Fibroblast of skin of back (primary cell): ENCODE measurements at regions not wholly inside any gene's neighbourhood (a gene's known extent, or its start where the extent isn't known, plus 50 kb on each side); places are given as distances from the start of the nearest gene placed in this dataset.

Experiments used
- DNase-seq: peaks from one replicate; pipeline ENCODE4 v3.0.0-alpha.2; 2013

- DNase-seq = no peak
These were observed 485.2 kb downstream of the GABRG1 start for GRCh38 chr4:45638641-45639040.

DNA sequence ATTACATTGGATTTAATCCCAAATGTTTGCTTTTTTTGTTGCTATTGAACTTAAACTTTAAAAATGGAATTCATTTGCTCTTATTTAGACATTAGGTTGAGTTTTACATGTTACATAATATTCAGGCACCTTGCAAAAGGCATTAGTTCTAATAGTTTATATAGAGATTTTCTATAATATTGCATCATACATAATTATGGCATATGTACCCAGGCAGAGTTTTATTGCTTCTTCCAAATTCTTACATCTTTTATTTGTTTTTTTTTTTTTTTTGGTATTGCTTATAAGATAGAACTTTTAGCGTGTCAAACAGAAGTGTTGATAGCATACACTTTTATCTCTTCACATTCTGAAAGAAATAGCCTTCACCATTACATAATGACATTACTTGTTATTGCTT lies 487.7 kb downstream of the GABRG1 start:
- DNase-seq = no peak

GRCh38 chr4:45629717-45630116 lies 494.1 kb downstream of the GABRG1 start:
- no peak for DNase-seq

GRCh38 chr4:45621971-45622370 lies 501.9 kb downstream of the GABRG1 start:
- DNase-seq = peak; percentile 53

- no peak for DNase-seq
These were observed 503.0 kb downstream of the GABRG1 start for GRCh38 chr4:45620808-45621207.

- no peak for DNase-seq
These were observed 527.3 kb downstream of the GABRG1 start for GRCh38 chr4:45596379-45597101.

DNA sequence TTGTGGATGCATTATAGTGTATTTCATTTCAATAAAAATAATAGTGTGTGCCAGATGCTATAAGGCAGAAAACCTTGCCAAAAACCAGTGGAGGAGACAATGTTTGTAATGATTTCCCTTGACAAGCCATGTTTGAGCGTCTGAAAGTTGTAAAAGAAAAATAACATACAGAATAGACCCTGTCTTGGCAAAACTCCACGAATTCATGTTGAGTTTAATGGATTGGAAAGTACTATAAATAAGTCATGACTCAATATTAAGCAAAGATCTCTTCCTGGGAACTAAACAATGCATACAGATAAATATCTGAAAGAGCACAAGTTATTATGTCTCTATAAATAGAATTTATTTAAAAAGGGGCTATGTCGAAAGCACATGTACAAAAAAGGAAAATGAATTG lies 543.5 kb downstream of the GABRG1 start:
- no peak for DNase-seq

- no peak for DNase-seq
These were observed 545.0 kb downstream of the GABRG1 start for GRCh38 chr4:45578874-45579273.

DNA sequence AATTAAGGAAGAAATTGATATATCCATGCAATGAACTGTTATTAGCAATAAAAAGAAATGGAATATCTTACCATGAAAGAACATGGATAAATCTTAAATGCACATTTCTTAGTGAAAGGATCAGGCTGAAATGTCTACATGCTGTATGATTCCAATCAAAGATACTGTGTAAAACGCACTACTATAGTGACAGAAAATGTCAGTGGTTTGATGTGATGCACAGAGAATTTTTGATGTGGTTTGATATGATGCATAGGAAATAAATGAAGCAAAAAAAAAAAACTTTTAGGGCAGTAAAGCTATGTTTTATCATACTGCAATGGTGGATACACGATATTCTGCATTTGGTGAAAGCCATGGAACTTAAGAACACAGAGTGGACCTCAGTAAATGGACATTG lies 547.6 kb downstream of the GABRG1 start:
- no peak for DNase-seq

DNA sequence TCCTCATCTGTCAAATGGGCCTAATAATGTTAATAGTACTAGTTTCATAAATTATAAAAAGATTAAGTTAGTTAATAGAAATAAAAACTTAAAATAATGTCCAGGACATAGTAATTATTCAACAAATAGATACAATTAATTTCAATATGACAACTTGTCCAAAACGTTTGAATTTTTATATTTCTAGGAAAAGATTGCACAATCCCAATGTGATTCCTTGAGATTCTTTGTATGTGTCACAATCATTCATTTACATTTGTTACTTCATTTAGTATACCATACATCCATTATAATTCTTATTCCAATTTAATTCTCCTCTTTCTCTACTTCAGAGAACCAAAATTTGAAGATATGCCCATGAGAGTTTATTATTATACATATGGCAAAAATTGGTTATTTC lies 554.2 kb downstream of the GABRG1 start:
- no peak for DNase-seq

DNA sequence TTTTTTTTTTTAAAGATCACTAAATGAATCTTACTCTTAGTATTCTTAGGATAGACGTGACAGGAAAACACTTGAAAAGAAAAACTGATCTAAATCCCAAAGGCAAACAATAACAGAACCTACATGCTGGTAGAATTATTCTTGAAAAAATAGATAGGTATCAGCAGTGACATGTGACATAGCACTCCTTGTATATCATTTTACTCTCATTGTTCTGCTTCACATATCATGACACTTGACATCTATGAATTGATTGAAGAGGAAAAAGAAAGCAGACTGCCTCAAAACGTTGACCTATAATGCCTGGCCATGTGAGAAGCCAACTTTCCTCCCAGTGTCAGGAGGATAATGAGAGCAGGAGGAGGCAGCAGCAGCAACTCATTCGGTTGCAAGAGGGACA lies 555.2 kb downstream of the GABRG1 start:
- DNase-seq = no peak

GRCh38 chr4:45566896-45567603 lies 556.8 kb downstream of the GABRG1 start:
- DNase-seq = no peak

DNA sequence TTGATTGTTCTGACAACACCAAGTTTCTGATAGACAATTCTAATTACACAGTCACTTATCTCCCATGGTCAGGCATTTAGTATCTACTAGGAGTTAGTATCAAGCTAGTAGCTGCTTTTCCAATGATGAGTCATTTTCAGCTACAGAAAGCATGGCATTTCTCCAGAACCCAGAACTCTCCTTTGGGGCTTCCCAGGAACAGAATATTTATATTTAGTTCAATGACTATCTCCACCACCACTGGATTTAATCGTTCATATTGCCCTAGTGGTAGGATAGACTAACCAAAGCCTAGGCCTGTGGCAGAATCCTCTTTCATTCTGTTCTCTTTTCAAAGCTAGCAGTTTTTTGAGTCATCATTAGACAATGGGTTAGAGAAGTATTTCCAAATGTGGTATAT lies 569.4 kb downstream of the GABRG1 start:
- peak; percentile 9 for DNase-seq

- no peak for DNase-seq
These were observed 573.0 kb downstream of the GABRG1 start for GRCh38 chr4:45550766-45551366.

- no peak for DNase-seq
These were observed 584.6 kb downstream of the GABRG1 start for GRCh38 chr4:45539142-45539814.

- no peak for DNase-seq
These were observed 593.4 kb downstream of the GABRG1 start for GRCh38 chr4:45530498-45530897.

GRCh38 chr4:45527160-45527559 lies 596.7 kb downstream of the GABRG1 start:
- DNase-seq = no peak

- DNase-seq = no peak
These were observed 605.0 kb downstream of the GABRG1 start for GRCh38 chr4:45518832-45519231.

DNA sequence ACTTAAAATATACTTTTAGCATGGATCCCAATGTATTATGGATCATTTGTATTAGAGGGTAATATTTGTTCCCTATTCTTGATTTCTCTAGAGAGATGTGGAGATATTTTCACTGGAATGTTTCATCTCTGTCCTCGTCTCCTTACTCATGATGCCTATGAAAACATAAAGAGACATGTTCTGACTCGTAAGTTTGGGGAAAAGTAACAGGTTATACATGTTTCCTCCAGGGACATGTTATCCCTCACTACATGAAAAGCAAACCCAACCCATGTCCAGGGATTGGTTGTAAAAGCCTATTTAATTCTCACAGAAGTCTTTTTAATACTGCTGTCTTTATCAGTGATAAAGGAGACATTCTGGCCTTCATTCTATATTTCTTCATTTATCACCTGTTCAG lies 621.4 kb downstream of the GABRG1 start:
- no peak for DNase-seq

DNA sequence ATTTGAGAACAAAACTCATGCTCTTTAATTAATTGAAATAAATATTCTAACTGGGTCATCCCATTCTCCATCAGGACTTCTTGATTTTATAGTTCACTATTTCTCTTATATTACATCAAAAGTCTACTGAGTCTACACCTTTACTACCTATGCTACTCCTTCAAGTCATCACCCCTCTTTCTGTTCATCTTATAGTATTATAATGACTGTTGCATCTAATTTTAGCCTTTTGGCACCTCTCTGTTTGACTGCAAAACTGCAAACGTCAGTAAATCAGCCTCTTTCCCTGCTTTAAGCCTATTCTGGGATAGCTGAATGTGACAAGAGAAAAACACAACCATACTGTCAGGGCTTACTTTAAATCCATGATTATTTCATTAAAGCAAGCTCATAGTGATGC lies 639.1 kb downstream of the GABRG1 start:
- no peak for DNase-seq

- no peak for DNase-seq
These were observed 641.5 kb downstream of the GABRG1 start for GRCh38 chr4:45482346-45482745.

DNA sequence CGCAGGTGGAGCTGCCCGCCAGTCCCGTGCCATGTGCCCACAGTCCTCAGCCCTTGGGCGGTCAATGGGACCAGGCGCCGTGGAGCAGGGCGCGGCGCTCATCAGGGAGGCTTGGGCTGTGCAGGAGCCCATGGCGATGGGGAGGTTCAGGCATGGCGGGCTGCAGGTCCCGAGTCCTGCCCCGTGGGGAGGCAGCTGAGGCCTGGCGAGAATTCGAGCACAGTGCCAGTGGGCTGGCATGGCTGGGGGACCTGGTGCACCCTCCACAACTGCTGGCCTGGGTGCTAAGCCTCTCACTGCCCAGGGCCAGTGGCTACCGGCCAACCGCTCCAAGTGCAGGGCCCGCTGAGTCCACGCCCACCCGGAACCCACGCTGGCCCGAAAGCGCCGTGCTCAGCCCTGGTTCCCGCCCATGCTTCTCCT lies 646.5 kb downstream of the GABRG1 start:
- no peak for DNase-seq

DNA sequence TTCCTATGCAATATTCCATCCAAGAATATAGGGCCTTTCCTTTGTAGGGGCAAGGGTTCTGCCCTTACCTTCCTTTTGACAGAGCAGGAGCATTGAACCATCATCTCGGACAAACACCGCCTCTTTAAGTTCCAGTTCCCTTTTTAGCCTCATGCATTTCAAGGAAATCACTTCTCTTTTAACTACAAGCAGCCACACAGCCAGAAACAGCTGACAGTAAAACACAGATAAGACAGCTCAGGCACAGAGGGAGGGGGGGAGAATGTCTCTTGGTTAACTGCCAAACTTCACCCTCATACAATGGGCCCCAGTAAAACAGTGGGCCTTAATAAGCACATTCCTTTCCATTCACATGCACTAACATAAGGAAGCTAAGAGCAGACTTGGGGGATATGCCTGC lies 648.3 kb downstream of the GABRG1 start:
- DNase-seq = no peak
